H9 (cell line): ENCODE measurements at regions not wholly inside any gene's neighbourhood (a gene's known extent, or its start where the extent isn't known, plus 50 kb on each side); places are given as distances from the start of the nearest gene placed in this dataset.

Experiments used
- DNase-seq: peaks from one replicate; pipeline ENCODE4 v3.0.0-alpha.2; 2017
- H2AFZ ChIP-seq: one replicate; pipeline ENCODE4 v1.6.1; 2013; ENCODE audit warnings: mild to moderate bottlenecking, low read length, control low read depth, moderate library complexity
- H2AK5ac ChIP-seq: 2 replicates; pipeline ENCODE4 v1.6.1; 2013; ENCODE audit warnings: low read length, control low read depth, mixed read lengths; ENCODE audit not compliant: insufficient read length
- H2BK120ac ChIP-seq: one replicate; pipeline ENCODE4 v1.6.1; 2013; ENCODE audit warnings: low read depth, mild to moderate bottlenecking, low read length, control low read depth, inconsistent platforms; ENCODE audit not compliant: poor library complexity, severe bottlenecking
- H2BK12ac ChIP-seq: 2 replicates; pipeline ENCODE4 v1.6.1; 2013; ENCODE audit warnings: low read length, control low read depth, mixed read lengths, low read depth; ENCODE audit not compliant: insufficient read length
- H2BK15ac ChIP-seq: 2 replicates; pipeline ENCODE4 v1.6.1; 2013; ENCODE audit warnings: low read depth, low read length, control low read depth
- H2BK20ac ChIP-seq: one replicate; pipeline ENCODE4 v1.6.1; 2013; ENCODE audit warnings: low read depth, mild to moderate bottlenecking, low read length, control low read depth, inconsistent platforms; ENCODE audit not compliant: poor library complexity, severe bottlenecking
- H2BK5ac ChIP-seq: 2 replicates; pipeline ENCODE4 v1.6.1; 2013; ENCODE audit warnings: low read length, control low read depth, mixed read lengths; ENCODE audit not compliant: insufficient read length
- H3K14ac ChIP-seq: 2 replicates; pipeline ENCODE4 v1.6.1; 2013; ENCODE audit warnings: low read length, control low read depth; ENCODE audit not compliant: insufficient read depth
- H3K18ac ChIP-seq: 2 replicates; pipeline ENCODE4 v1.6.1; 2013; ENCODE audit warnings: low read depth, mild to moderate bottlenecking, mixed read lengths, low read length, control low read depth; ENCODE audit not compliant: insufficient read length
- H3K23ac ChIP-seq: 2 replicates; pipeline ENCODE4 v1.6.1; 2013; ENCODE audit warnings: low read length, control low read depth, mixed read lengths, low read depth; ENCODE audit not compliant: insufficient read length
- H3K23me2 ChIP-seq: 2 replicates; pipeline ENCODE4 v1.6.1; 2013; ENCODE audit warnings: low read depth, mild to moderate bottlenecking, mixed read lengths, low read length, control low read depth; ENCODE audit not compliant: insufficient read length, poor library complexity, severe bottlenecking
- H3K27ac ChIP-seq: 2 replicates; pipeline ENCODE4 v1.5.1; 2013; ENCODE audit warnings: low read length, control low read depth, mixed read lengths, low read depth; ENCODE audit not compliant: insufficient read length
- H3K27me3 ChIP-seq: 2 replicates; pipeline ENCODE4 v1.6.1; 2013; ENCODE audit warnings: low read length, control low read depth, inconsistent platforms; ENCODE audit not compliant: insufficient read depth
- H3K4ac ChIP-seq: 2 replicates; pipeline ENCODE4 v1.6.1; 2013; ENCODE audit warnings: low read depth, mild to moderate bottlenecking, control low read depth, inconsistent platforms, low read length, moderate library complexity
- H3K4me1 ChIP-seq: 2 replicates; pipeline ENCODE4 v1.6.1; 2013; ENCODE audit warnings: low read length, control low read depth, inconsistent platforms; ENCODE audit not compliant: insufficient read depth
- H3K4me2 ChIP-seq: 2 replicates; pipeline ENCODE4 v1.6.1; 2013; ENCODE audit warnings: low read length, control low read depth, mixed read lengths; ENCODE audit not compliant: insufficient read length, insufficient read depth
- H3K56ac ChIP-seq: 2 replicates; pipeline ENCODE4 v1.6.1; 2013; ENCODE audit warnings: low read depth, mild to moderate bottlenecking, mixed read lengths, low read length, control low read depth; ENCODE audit not compliant: insufficient read length
- H3K79me1 ChIP-seq: 2 replicates; pipeline ENCODE4 v1.6.1; 2013; ENCODE audit warnings: low read depth, mild to moderate bottlenecking, moderate library complexity, low read length, control low read depth, inconsistent platforms; ENCODE audit not compliant: insufficient read depth, poor library complexity, severe bottlenecking
- H3K79me2 ChIP-seq: 2 replicates; pipeline ENCODE4 v1.6.1; 2013; ENCODE audit warnings: low read length, control low read depth, inconsistent platforms; ENCODE audit not compliant: insufficient read depth
- H3K9ac ChIP-seq: 2 replicates; pipeline ENCODE4 v1.6.1; 2013; ENCODE audit warnings: low read length, control low read depth, mixed read lengths; ENCODE audit not compliant: insufficient read length; ENCODE audit errors: extremely low read depth
- H3K9me3 ChIP-seq: one replicate; pipeline ENCODE4 v1.6.1; 2013; ENCODE audit warnings: low read depth, low read length, inconsistent platforms; ENCODE audit not compliant: control insufficient read depth
- H3T11ph ChIP-seq: one replicate; pipeline ENCODE4 v1.6.1; 2013; ENCODE audit warnings: mild to moderate bottlenecking, low read length, control low read depth, inconsistent platforms
- H4K20me1 ChIP-seq: one replicate; pipeline ENCODE4 v1.6.1; 2013; ENCODE audit not compliant: control insufficient read depth, insufficient read length, insufficient read depth
- H4K5ac ChIP-seq: 2 replicates; pipeline ENCODE4 v1.6.1; 2013; ENCODE audit warnings: low read depth, mild to moderate bottlenecking, mixed read lengths, low read length, control low read depth; ENCODE audit not compliant: insufficient read length
- H4K8ac ChIP-seq: replicated peaks from 2 replicates; pipeline ENCODE4 v1.6.1; 2013; ENCODE audit warnings: low read length, control low read depth, mixed read lengths, low read depth; ENCODE audit not compliant: insufficient read length
- H4K91ac ChIP-seq: 2 replicates; pipeline ENCODE4 v1.6.1; 2013; ENCODE audit warnings: low read depth, mild to moderate bottlenecking, moderate library complexity, mixed read lengths, low read length, control low read depth; ENCODE audit not compliant: insufficient read length
- H3K27ac Mint-ChIP-seq, 3 experiments: 2 replicates in 2 of 3; 3 replicates in 1 of 3; pipeline ENCODE4 v1.8.0; 2020 to 2021; ENCODE audit warnings: mixed read lengths in 3 of 3, mild to moderate bottlenecking in 1 of 3, moderate library complexity in 1 of 3
- H3K27me3 Mint-ChIP-seq: 2 replicates; pipeline ENCODE4 v1.8.0; 2021; ENCODE audit warnings: low read depth, mild to moderate bottlenecking, moderate library complexity, mixed read lengths
- H3K36me3 Mint-ChIP-seq, 3 experiments: 2 replicates in 2 of 3; 3 replicates in 1 of 3; pipeline ENCODE4 v1.8.0; 2020 to 2021; ENCODE audit warnings: low read depth in 3 of 3, mixed read lengths in 3 of 3; ENCODE audit not compliant: insufficient read depth in 1 of 3
- H3K4me1 Mint-ChIP-seq, 2 experiments: 2 replicates each; pipeline ENCODE4 v1.8.0; 2020; ENCODE audit warnings: mixed read lengths in 2 of 2
- H3K4me3 Mint-ChIP-seq, 2 experiments: 2 replicates in 1 of 2; 3 replicates in 1 of 2; pipeline ENCODE4 v1.8.0; 2020 to 2021; ENCODE audit warnings: mild to moderate bottlenecking in 2 of 2, mixed read lengths in 2 of 2, moderate library complexity in 1 of 2
- H3K9me3 Mint-ChIP-seq, 2 experiments: 2 replicates in 1 of 2; 3 replicates in 1 of 2; pipeline ENCODE4 v1.8.0; 2020; ENCODE audit warnings: mild to moderate bottlenecking in 2 of 2, mixed read lengths in 2 of 2, moderate library complexity in 1 of 2
- WGBS: extraction: QIAGEN DNeasy Blood & Tissue Kit; methylation state at CpG from one replicate; pipeline ENCODE4 v1.1.7; 2013; ENCODE audit warnings: missing lambda C conversion rate, low lambda C conversion rate, mixed read lengths; ENCODE audit not compliant: insufficient read length; ENCODE audit errors: extremely low coverage; 5-methylcytosine and 5-hydroxymethylcytosine counted together
- TF ChIP-seq, protein P1 (sequence below): fragments of 200-600 bp; sonication (generic); conservative IDR thresholded peaks from 3 replicates; pipeline ENCODE4 v1.8.0; 2021; ENCODE audit warnings: antibody characterized with exemption, mild to moderate bottlenecking

DNA sequence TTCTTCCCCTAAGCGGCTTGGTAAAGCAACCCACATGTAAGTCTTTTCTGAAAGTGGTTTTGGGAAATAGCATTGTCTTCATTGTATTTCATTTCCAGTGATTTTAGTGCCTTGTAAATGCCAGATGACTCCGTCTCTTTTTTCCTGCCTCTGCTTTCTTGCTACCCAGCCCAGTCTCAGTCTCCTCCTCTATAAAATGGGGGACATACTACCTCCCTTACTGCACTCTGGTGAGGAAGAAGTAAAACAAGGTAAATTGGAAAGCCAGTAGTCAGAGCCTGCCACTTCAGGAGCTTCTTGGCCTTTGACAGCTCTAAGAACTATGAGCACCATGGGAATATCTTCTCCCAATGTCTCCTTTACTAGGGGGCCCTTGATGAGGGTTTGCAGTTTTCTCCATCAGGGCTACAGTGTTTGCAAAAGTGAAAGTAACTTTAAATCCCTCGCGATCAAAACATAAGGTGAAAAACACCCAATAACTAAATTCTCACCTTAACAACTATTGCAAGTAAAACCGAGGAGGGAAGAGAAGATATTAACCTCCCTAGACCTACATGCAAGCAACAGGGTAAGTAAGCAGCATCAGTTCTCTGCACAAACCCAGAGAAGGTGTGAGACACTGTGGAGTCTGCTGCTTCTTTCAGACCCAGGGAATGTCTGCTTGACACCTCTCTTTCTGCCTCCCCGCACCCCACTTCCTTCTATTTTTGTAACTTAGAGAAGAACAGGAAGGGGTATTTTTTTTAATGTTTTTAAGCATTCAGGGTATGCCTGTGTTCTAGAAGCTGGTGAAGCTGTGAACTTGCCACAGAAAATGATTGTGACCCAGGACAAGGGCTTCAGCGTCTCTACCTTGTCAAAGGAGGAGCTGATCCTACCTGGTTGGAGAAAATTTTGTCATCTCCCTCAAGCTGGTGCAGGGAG is 159.1 kb upstream of the EOMES start:
- H3K4me2 ChIP-seq, result no peak overlapping the region
- H4K8ac ChIP-seq, result no peak overlapping the region
- Mint-ChIP-seq H3K9me3 (no peaks in the 10 kb centered on the region), H3K36me3 (no peaks in the 10 kb centered on the region), H3K27me3 (no peaks in the 10 kb centered on the region), H3K4me3 (no peak overlapping the region), H3K27ac (no peak overlapping the region), H3K4me1 (peaks cover 26 to 32% of the 10 kb centered on the region in 2 experiments)
- TF ChIP-seq, protein P1, sequence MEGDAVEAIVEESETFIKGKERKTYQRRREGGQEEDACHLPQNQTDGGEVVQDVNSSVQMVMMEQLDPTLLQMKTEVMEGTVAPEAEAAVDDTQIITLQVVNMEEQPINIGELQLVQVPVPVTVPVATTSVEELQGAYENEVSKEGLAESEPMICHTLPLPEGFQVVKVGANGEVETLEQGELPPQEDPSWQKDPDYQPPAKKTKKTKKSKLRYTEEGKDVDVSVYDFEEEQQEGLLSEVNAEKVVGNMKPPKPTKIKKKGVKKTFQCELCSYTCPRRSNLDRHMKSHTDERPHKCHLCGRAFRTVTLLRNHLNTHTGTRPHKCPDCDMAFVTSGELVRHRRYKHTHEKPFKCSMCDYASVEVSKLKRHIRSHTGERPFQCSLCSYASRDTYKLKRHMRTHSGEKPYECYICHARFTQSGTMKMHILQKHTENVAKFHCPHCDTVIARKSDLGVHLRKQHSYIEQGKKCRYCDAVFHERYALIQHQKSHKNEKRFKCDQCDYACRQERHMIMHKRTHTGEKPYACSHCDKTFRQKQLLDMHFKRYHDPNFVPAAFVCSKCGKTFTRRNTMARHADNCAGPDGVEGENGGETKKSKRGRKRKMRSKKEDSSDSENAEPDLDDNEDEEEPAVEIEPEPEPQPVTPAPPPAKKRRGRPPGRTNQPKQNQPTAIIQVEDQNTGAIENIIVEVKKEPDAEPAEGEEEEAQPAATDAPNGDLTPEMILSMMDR, result no peak
- no peak overlapping the region for H2BK15ac ChIP-seq
- no peak overlapping the region for H2BK20ac ChIP-seq
- H2AK5ac ChIP-seq, result no peak overlapping the region
- H3K23ac ChIP-seq, result no peak overlapping the region
- no peak overlapping the region for H3K27ac ChIP-seq
- no peak overlapping the region for H2AFZ ChIP-seq
- H4K20me1 ChIP-seq, result no peaks in the 10 kb centered on the region
- no peak overlapping the region for H3K9ac ChIP-seq
- H3K18ac ChIP-seq, result no peak overlapping the region
- H2BK120ac ChIP-seq, result no peak overlapping the region
- WGBS, result no CpG with 5 or more reads among the region's 7 CpGs
- no peak overlapping the region for H3K4ac ChIP-seq
- no peaks in the 10 kb centered on the region for H3K9me3 ChIP-seq
- peaks cover 3% of the 10 kb centered on the region; the same call in 1 of the 2 replicates for H3K4me1 ChIP-seq
- H3K23me2 ChIP-seq, result no peaks in the 10 kb centered on the region
- H2BK12ac ChIP-seq, result no peak overlapping the region
- H3K56ac ChIP-seq, result no peak overlapping the region
- H4K91ac ChIP-seq, result no peak overlapping the region
- H3K27me3 ChIP-seq, result no peaks in the 10 kb centered on the region
- DNase-seq, result no peak
- H2BK5ac ChIP-seq, result no peak overlapping the region
- no peaks in the 10 kb centered on the region for H3K79me2 ChIP-seq
- no peak overlapping the region for H3T11ph ChIP-seq
- no peaks in the 10 kb centered on the region for H3K79me1 ChIP-seq
- no peak overlapping the region for H3K14ac ChIP-seq
- no peak overlapping the region for H4K5ac ChIP-seq
